GM12874 (cell line): ENCODE measurements at regions not wholly inside any gene's neighbourhood (a gene's known extent, or its start where the extent isn't known, plus 50 kb on each side); places are given as distances from the start of the nearest gene placed in this dataset.

ENCODE experiments used
- CTCF ChIP-seq: IDR thresholded peaks from 2 replicates; pipeline ENCODE4 v1.5.1; 2011; ENCODE audit warnings: low read depth, mild to moderate bottlenecking, control low read depth, low read length, moderate library complexity; ENCODE audit not compliant: insufficient read depth

GRCh38 chr6:27140999-27141528 is 106.4 kb upstream of the PRSS16 start:
- no peak for TF ChIP-seq CTCF

GRCh38 chr6:27141529-27142015 is 105.9 kb upstream of the PRSS16 start:
- TF ChIP-seq CTCF, result no peak

GRCh38 chr6:27143474-27144026 is 104.0 kb upstream of the PRSS16 start:
- TF ChIP-seq CTCF, result no peak

- no peak for TF ChIP-seq CTCF
Measured at GRCh38 chr6:27144740-27145079, 102.8 kb upstream of the PRSS16 start.

GRCh38 chr6:27145731-27146455 is 101.6 kb upstream of the PRSS16 start:
- TF ChIP-seq CTCF, result no peak

- no peak for TF ChIP-seq CTCF
Measured at GRCh38 chr6:27146706-27147505, 100.6 kb upstream of the PRSS16 start.

- no peak for TF ChIP-seq CTCF
Measured at GRCh38 chr6:27148404-27148795, 99.1 kb upstream of the PRSS16 start.
